Esophagus muscularis mucosa (tissue), 3 donors: ENCODE measurements at regions not wholly inside any gene's neighbourhood (a gene's known extent, or its start where the extent isn't known, plus 50 kb on each side); places are given as distances from the start of the nearest gene placed in this dataset.
"Not testable (repeated sequence)": the region's sequence is repeated elsewhere in the genome, so short reads cannot be mapped to it uniquely, and the experiment has no call there.

Experiments
- EP300 ChIP-seq: sonication (generic); formaldehyde crosslinking; IDR thresholded peaks from one replicate; pipeline ENCODE4 v1.6.1; 2017; ENCODE audit warnings: antibody characterized with exemption
- POLR2A ChIP-seq: fragments of 450-650 bp; IDR thresholded peaks from one replicate; pipeline ENCODE4 v1.6.1; 2017; ENCODE audit warnings: antibody characterized with exemption, moderate library complexity, mild to moderate bottlenecking, low read depth
- POLR2AphosphoS5 ChIP-seq, 2 donors: sonication (generic); formaldehyde crosslinking; IDR thresholded peaks; one replicate each; pipeline ENCODE4 v1.6.1; 2017; ENCODE audit warnings: antibody characterized with exemption in 2 of 2

DNA sequence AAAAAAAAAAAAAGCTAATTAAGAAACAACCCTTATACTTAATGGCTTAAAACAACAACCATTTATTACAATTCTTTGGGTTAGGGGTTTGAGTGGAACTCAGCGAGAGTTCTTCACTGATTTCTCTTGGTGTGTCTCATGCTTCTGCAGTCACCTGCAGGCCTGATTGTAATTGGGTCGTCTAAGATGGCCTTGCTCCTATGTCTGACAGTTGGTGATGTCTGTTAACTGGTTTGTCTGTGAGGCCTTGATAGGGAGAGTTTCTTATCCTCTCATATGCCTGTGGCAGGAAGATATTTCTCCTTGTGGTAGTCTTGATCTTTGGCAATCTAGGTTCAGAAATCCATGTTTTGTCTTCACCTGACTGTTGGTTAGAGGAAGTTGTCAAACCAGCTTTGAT lies 85.2 kb upstream of the NUTM2F start:
- not testable (repeated sequence) for TF ChIP-seq EP300; POLR2A; POLR2AphosphoS5 (IDR thresholded peaks at IDR 0.05)
